MM.1S (cell line): ENCODE measurements at regions not wholly inside any gene's neighbourhood (a gene's known extent, or its start where the extent isn't known, plus 50 kb on each side); places are given as distances from the start of the nearest gene placed in this dataset.

Source experiments
- DNase-seq: peaks from one replicate; pipeline ENCODE4 v3.0.0-alpha.2; 2015
- H2AFZ ChIP-seq: fragments of 300-600 bp; sonication (generic); 2 replicates; pipeline ENCODE4 v1.6.0; 2016; ENCODE audit warnings: antibody characterized with exemption, low read length
- H3F3A ChIP-seq: fragments of 300-600 bp; sonication (generic); 2 replicates; pipeline ENCODE4 v1.6.1; 2016; ENCODE audit warnings: mild to moderate bottlenecking, antibody characterized with exemption, low read length, moderate library complexity, mixed read lengths; ENCODE audit not compliant: insufficient read depth
- H3K27ac ChIP-seq: fragments of 300-600 bp; sonication (generic); 2 replicates; pipeline ENCODE4 v1.5.1; 2016; ENCODE audit warnings: mild to moderate bottlenecking, low read length
- H3K27me3 ChIP-seq: fragments of 300-600 bp; sonication (generic); replicated peaks from 2 replicates; pipeline ENCODE4 v1.6.0; 2016; ENCODE audit warnings: low read length; ENCODE audit not compliant: insufficient read depth
- H3K36me3 ChIP-seq: fragments of 300-600 bp; sonication (generic); replicated peaks from 2 replicates; pipeline ENCODE4 v1.6.1; 2016; ENCODE audit warnings: mild to moderate bottlenecking, low read length, mixed read lengths; ENCODE audit not compliant: insufficient read depth
- H3K4me1 ChIP-seq: fragments of 300-600 bp; sonication (generic); 2 replicates; pipeline ENCODE4 v1.6.1; 2016; ENCODE audit warnings: low read length, mixed read lengths
- H3K4me2 ChIP-seq: fragments of 300-600 bp; sonication (generic); 2 replicates; pipeline ENCODE4 v1.6.0; 2016; ENCODE audit warnings: low read depth, low read length
- H3K4me3 ChIP-seq: fragments of 300-600 bp; sonication (generic); 2 replicates; pipeline ENCODE4 v1.5.1; 2016; ENCODE audit warnings: low read length, mixed read lengths
- H3K79me2 ChIP-seq: fragments of 300-600 bp; sonication (generic); 2 replicates; pipeline ENCODE4 v1.6.1; 2016; ENCODE audit warnings: mixed run types, low read length, mixed read lengths
- H3K9ac ChIP-seq: fragments of 300-600 bp; sonication (generic); 2 replicates; pipeline ENCODE4 v1.6.1; 2016; ENCODE audit warnings: low read length, mixed read lengths
- H3K9me2 ChIP-seq: fragments of 300-600 bp; sonication (generic); replicated peaks from 2 replicates; pipeline ENCODE4 v1.6.1; 2016; ENCODE audit warnings: mild to moderate bottlenecking, low read length, mixed read lengths; ENCODE audit not compliant: insufficient read depth
- H3K9me3 ChIP-seq: fragments of 300-600 bp; sonication (generic); replicated peaks from 2 replicates; pipeline ENCODE4 v1.6.1; 2016; ENCODE audit warnings: mild to moderate bottlenecking, low read length, mixed read lengths; ENCODE audit not compliant: insufficient read depth
- H4K20me1 ChIP-seq: fragments of 300-600 bp; sonication (generic); 2 replicates; pipeline ENCODE4 v1.6.1; 2016; ENCODE audit warnings: mild to moderate bottlenecking, low read length, moderate library complexity, mixed read lengths; ENCODE audit not compliant: insufficient read depth
- CTCF ChIP-seq: fragments of 300-600 bp; sonication (generic); IDR thresholded peaks from 2 replicates; pipeline ENCODE4 v1.5.1; 2016; ENCODE audit warnings: antibody characterized with exemption, low read length, mixed read lengths
- EZH2 ChIP-seq: fragments of 300-600 bp; sonication (generic); optimal IDR thresholded peaks from 2 replicates; pipeline ENCODE3; 2017; ENCODE audit warnings: low read depth, mild to moderate bottlenecking, antibody characterized with exemption, low read length, mixed read lengths
- EZH2phosphoT487 ChIP-seq: fragments of 300-600 bp; sonication (generic); IDR thresholded peaks from 2 replicates; pipeline ENCODE4 v1.6.1; 2018; ENCODE audit warnings: antibody characterized with exemption, low read length

- no peaks in the 10 kb centered on the region for H4K20me1 ChIP-seq
- no peaks in the 10 kb centered on the region for H3K27me3 ChIP-seq
- H3K79me2 ChIP-seq, result no peaks in the 10 kb centered on the region
- no peaks in the 10 kb centered on the region for H3K4me1 ChIP-seq
- H3K4me2 ChIP-seq, result no peak overlapping the region
- TF ChIP-seq EZH2 (no peak), EZH2phosphoT487 (no peak), CTCF (no peak)
- H3K9me2 ChIP-seq, result no peaks in the 10 kb centered on the region
- no peaks in the 10 kb centered on the region for H3K36me3 ChIP-seq
- H3K9me3 ChIP-seq, result no peaks in the 10 kb centered on the region
- DNase-seq, result no peak
- no peak overlapping the region for H2AFZ ChIP-seq
- no peak overlapping the region for H3K4me3 ChIP-seq
- no peak overlapping the region for H3K9ac ChIP-seq
- no peaks in the 10 kb centered on the region for H3F3A ChIP-seq
- no peak overlapping the region for H3K27ac ChIP-seq
These were observed 145.1 kb upstream of the FSTL4 start for GRCh38 chr5:133757396-133757945.

GRCh38 chr5:133756756-133757155 lies 144.4 kb upstream of the FSTL4 start:
- Histone ChIP-seq H3K36me3 (no peaks in the 10 kb centered on the region), H3K9me2 (no peaks in the 10 kb centered on the region), H3K9ac (no peak overlapping the region), H3K4me1 (no peaks in the 10 kb centered on the region), H3F3A (no peaks in the 10 kb centered on the region), H3K9me3 (no peaks in the 10 kb centered on the region), H3K4me3 (no peak overlapping the region), H3K79me2 (no peaks in the 10 kb centered on the region), H3K27me3 (no peaks in the 10 kb centered on the region), H3K4me2 (no peak overlapping the region), H4K20me1 (no peaks in the 10 kb centered on the region), H3K27ac (no peak overlapping the region), H2AFZ (no peak overlapping the region)
- DNase-seq, result no peak
- TF ChIP-seq CTCF (no peak), EZH2 (no peak), EZH2phosphoT487 (no peak)

GRCh38 chr5:133756036-133756435 lies 143.7 kb upstream of the FSTL4 start:
- no peaks in the 10 kb centered on the region for H4K20me1 ChIP-seq
- H3K4me1 ChIP-seq, result no peaks in the 10 kb centered on the region
- H3K36me3 ChIP-seq, result no peaks in the 10 kb centered on the region
- H3K4me2 ChIP-seq, result no peak overlapping the region
- no peaks in the 10 kb centered on the region for H3K9me3 ChIP-seq
- no peaks in the 10 kb centered on the region for H3K27me3 ChIP-seq
- no peak overlapping the region for H3K4me3 ChIP-seq
- H3K79me2 ChIP-seq, result no peaks in the 10 kb centered on the region
- TF ChIP-seq EZH2phosphoT487 (no peak), EZH2 (no peak)
- H2AFZ ChIP-seq, result no peak overlapping the region
- no peak overlapping the region for H3K9ac ChIP-seq
- no peaks in the 10 kb centered on the region for H3F3A ChIP-seq
- no peak overlapping the region for H3K27ac ChIP-seq
- no peak for DNase-seq
- no peaks in the 10 kb centered on the region for H3K9me2 ChIP-seq

GRCh38 chr5:133754575-133755169 lies 142.3 kb upstream of the FSTL4 start:
- peak; percentile 68 for TF ChIP-seq CTCF
- TF ChIP-seq EZH2phosphoT487, result no peak
- no peaks in the 10 kb centered on the region for H3K27me3 ChIP-seq
- no peaks in the 10 kb centered on the region for H3K36me3 ChIP-seq
- H3K4me2 ChIP-seq, result no peak overlapping the region
- H3K4me1 ChIP-seq, result no peaks in the 10 kb centered on the region
- no peak overlapping the region for H3K27ac ChIP-seq
- no peak overlapping the region for H3K9ac ChIP-seq
- H4K20me1 ChIP-seq, result no peaks in the 10 kb centered on the region
- H3K4me3 ChIP-seq, result no peak overlapping the region
- no peaks in the 10 kb centered on the region for H3F3A ChIP-seq
- no peak overlapping the region for H2AFZ ChIP-seq
- no peaks in the 10 kb centered on the region for H3K79me2 ChIP-seq
- DNase-seq, result peak; percentile 60
- no peaks in the 10 kb centered on the region for H3K9me3 ChIP-seq
- H3K9me2 ChIP-seq, result no peaks in the 10 kb centered on the region
